Prostate gland (tissue), 2 donors: ENCODE measurements at regions not wholly inside any gene's neighbourhood (a gene's known extent, or its start where the extent isn't known, plus 50 kb on each side); places are given as distances from the start of the nearest gene placed in this dataset.

Experiments used
- POLR2A ChIP-seq: fragments of 450-650 bp; IDR thresholded peaks from one replicate; pipeline ENCODE4 v1.6.1; 2016; ENCODE audit warnings: antibody characterized with exemption, mild to moderate bottlenecking
- TF ChIP-seq, protein P1 (sequence below), 4 experiments: fragments of 200-600 bp in 2 of 4; fragments of 450-650 bp in 2 of 4; sonication (generic) in 2 of 4; IDR thresholded peaks; 1 replicate in 3 of 4; 2 replicates in 1 of 4; pipeline ENCODE4 v1.5.1; 2016 to 2019; ENCODE audit warnings: antibody characterized with exemption in 4 of 4, mild to moderate bottlenecking in 2 of 4, moderate library complexity in 2 of 4

DNA sequence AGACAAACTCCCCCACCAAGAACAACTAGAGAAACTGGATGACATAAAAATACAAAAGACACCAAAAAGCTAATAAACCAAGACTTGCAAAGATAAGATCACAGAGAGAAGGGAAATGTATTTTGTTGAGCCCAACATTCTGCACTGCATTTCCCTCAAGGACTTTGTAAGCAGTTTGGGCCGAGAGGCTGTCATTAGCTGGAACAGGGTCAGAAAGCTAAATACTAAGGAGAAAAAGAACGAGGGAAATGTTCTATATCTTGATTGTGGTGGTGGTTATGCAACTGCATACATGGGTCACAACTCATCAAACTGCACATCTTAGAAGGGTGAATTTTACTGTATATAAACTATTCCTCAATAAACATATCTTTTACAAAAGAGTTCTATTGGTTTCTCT, 315.0 kb downstream of the IPMK start:
- no peak for TF ChIP-seq POLR2A
- TF ChIP-seq, protein P1, sequence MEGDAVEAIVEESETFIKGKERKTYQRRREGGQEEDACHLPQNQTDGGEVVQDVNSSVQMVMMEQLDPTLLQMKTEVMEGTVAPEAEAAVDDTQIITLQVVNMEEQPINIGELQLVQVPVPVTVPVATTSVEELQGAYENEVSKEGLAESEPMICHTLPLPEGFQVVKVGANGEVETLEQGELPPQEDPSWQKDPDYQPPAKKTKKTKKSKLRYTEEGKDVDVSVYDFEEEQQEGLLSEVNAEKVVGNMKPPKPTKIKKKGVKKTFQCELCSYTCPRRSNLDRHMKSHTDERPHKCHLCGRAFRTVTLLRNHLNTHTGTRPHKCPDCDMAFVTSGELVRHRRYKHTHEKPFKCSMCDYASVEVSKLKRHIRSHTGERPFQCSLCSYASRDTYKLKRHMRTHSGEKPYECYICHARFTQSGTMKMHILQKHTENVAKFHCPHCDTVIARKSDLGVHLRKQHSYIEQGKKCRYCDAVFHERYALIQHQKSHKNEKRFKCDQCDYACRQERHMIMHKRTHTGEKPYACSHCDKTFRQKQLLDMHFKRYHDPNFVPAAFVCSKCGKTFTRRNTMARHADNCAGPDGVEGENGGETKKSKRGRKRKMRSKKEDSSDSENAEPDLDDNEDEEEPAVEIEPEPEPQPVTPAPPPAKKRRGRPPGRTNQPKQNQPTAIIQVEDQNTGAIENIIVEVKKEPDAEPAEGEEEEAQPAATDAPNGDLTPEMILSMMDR (IDR thresholded peaks at IDR 0.05) = no peak
